Loucy (cell line): ENCODE measurements at regions not wholly inside any gene's neighbourhood (a gene's known extent, or its start where the extent isn't known, plus 50 kb on each side); places are given as distances from the start of the nearest gene placed in this dataset.

Source experiments
- H2AFZ ChIP-seq: fragments of 200-600 bp; sonication (generic); 2 replicates; pipeline ENCODE4 v1.6.0; 2016; ENCODE audit warnings: antibody characterized with exemption, mild to moderate bottlenecking, low read length, moderate library complexity
- H3F3A ChIP-seq: fragments of 200-600 bp; 2 replicates; pipeline ENCODE4 v1.6.0; 2016; ENCODE audit warnings: antibody characterized with exemption, low read depth, mild to moderate bottlenecking
- H3K27me3 ChIP-seq: fragments of 200-600 bp; sonication (generic); 2 replicates; pipeline ENCODE4 v1.6.1; 2014; ENCODE audit warnings: low read length, mild to moderate bottlenecking; ENCODE audit not compliant: insufficient read depth, poor library complexity, severe bottlenecking
- H3K36me3 ChIP-seq: fragments of 200-600 bp; sonication (generic); 2 replicates; pipeline ENCODE4 v1.6.1; 2016; ENCODE audit warnings: low read length; ENCODE audit not compliant: insufficient read depth
- H3K4me1 ChIP-seq: fragments of 200-600 bp; sonication (generic); 2 replicates; pipeline ENCODE4 v1.5.1; 2014; ENCODE audit warnings: low read length, mild to moderate bottlenecking; ENCODE audit not compliant: insufficient read depth, poor library complexity, severe bottlenecking
- H3K4me2 ChIP-seq: fragments of 200-600 bp; sonication (generic); 2 replicates; pipeline ENCODE4 v1.6.0; 2014; ENCODE audit warnings: antibody characterized with exemption, low read length, low read depth, mild to moderate bottlenecking; ENCODE audit not compliant: poor library complexity, severe bottlenecking
- H3K4me3 ChIP-seq: fragments of 200-600 bp; sonication (generic); 2 replicates; pipeline ENCODE4 v1.5.1; 2014; ENCODE audit warnings: low read length, mild to moderate bottlenecking, mixed read lengths; ENCODE audit not compliant: poor library complexity, severe bottlenecking
- H3K79me2 ChIP-seq: fragments of 200-600 bp; sonication (generic); 2 replicates; pipeline ENCODE4 v1.6.1; 2014; ENCODE audit warnings: low read length; ENCODE audit not compliant: insufficient read depth
- H3K9ac ChIP-seq: fragments of 200-600 bp; sonication (generic); 2 replicates; pipeline ENCODE4 v1.6.0; 2014; ENCODE audit warnings: mild to moderate bottlenecking, low read depth, low read length, moderate library complexity; ENCODE audit not compliant: poor library complexity, severe bottlenecking
- H3K9me2 ChIP-seq: fragments of 200-600 bp; sonication (generic); replicated peaks from 2 replicates; pipeline ENCODE4 v1.6.1; 2016; ENCODE audit warnings: low read depth, low read length, mixed read lengths
- H3K9me3 ChIP-seq: fragments of 200-600 bp; sonication (generic); 2 replicates; pipeline ENCODE4 v1.6.1; 2014; ENCODE audit warnings: mild to moderate bottlenecking, antibody characterized with exemption, low read length, low read depth; ENCODE audit not compliant: insufficient read depth
- H4K20me1 ChIP-seq: fragments of 200-600 bp; sonication (generic); 2 replicates; pipeline ENCODE4 v1.6.0; 2014; ENCODE audit warnings: antibody characterized with exemption, low read length, mild to moderate bottlenecking; ENCODE audit not compliant: insufficient read depth, poor library complexity, severe bottlenecking
- EZH2phosphoT487 ChIP-seq: fragments of 200-600 bp; IDR thresholded peaks from 2 replicates; pipeline ENCODE4 v1.6.1; 2018; ENCODE audit warnings: antibody characterized with exemption, mild to moderate bottlenecking, moderate library complexity, borderline replicate concordance
- TF ChIP-seq, protein P1 (sequence below): fragments of 200-600 bp; sonication (generic); conservative IDR thresholded peaks from 2 replicates; pipeline ENCODE4 v1.5.1; 2014; ENCODE audit warnings: mild to moderate bottlenecking, antibody characterized with exemption, low read length

DNA sequence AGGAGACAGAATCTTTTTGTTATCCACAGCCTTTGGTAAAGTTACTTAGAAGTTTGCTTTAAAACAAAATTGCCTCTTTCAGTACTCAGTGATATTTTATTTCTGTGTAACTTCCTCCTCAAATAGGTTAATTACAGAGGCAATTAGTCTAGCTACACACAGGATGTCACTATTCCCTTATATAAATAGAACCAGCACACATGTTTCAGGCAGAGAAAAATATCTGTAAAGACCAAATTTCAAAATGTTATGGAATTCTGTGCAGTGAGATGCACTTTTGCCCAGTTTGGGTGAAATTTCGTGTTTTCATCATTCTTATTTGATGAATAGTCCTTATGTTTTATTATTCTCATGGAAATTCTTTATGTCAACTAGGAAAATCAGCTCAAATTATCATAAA, 410.6 kb upstream of the SOX5 start:
- Histone ChIP-seq H3K36me3 (no peaks in the 10 kb centered on the region), H3K27me3 (no peaks in the 10 kb centered on the region), H3K4me2 (no peak overlapping the region), H3K9me2 (no peaks in the 10 kb centered on the region), H3K9ac (no peak overlapping the region), H4K20me1 (no peaks in the 10 kb centered on the region), H3K4me1 (peaks cover 32% of the 10 kb centered on the region), H3K9me3 (no peaks in the 10 kb centered on the region), H3K4me3 (no peak overlapping the region), H3K79me2 (no peaks in the 10 kb centered on the region), H2AFZ (no peak overlapping the region), H3F3A (no peaks in the 10 kb centered on the region)
- TF ChIP-seq, protein P1, sequence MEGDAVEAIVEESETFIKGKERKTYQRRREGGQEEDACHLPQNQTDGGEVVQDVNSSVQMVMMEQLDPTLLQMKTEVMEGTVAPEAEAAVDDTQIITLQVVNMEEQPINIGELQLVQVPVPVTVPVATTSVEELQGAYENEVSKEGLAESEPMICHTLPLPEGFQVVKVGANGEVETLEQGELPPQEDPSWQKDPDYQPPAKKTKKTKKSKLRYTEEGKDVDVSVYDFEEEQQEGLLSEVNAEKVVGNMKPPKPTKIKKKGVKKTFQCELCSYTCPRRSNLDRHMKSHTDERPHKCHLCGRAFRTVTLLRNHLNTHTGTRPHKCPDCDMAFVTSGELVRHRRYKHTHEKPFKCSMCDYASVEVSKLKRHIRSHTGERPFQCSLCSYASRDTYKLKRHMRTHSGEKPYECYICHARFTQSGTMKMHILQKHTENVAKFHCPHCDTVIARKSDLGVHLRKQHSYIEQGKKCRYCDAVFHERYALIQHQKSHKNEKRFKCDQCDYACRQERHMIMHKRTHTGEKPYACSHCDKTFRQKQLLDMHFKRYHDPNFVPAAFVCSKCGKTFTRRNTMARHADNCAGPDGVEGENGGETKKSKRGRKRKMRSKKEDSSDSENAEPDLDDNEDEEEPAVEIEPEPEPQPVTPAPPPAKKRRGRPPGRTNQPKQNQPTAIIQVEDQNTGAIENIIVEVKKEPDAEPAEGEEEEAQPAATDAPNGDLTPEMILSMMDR: peak; percentile 70
- no peak for TF ChIP-seq EZH2phosphoT487

DNA sequence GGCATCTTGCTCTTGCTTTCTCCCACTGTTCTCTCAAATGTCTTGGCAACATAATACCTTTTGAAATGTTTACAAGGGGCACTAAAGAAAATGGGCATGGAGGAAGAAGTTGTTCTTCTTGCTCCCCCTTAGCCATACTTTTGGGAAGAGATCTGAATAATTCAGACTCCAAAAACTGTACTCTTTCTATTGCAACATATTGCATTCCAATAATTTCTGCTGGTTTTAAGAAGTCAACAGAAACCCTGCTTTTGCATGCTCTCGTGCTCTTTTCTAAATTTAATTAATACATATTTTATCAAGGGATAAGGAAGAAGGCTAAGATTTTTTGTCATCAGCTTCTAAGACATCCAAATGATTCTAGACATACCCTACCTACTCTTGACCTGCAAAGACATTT, 409.9 kb upstream of the SOX5 start:
- H3K4me3 ChIP-seq: no peak overlapping the region
- no peak overlapping the region for H3K9ac ChIP-seq
- H3K9me3 ChIP-seq: no peaks in the 10 kb centered on the region
- H3K27me3 ChIP-seq: no peaks in the 10 kb centered on the region
- H3K79me2 ChIP-seq: no peaks in the 10 kb centered on the region
- H3F3A ChIP-seq: no peaks in the 10 kb centered on the region
- H3K4me2 ChIP-seq: no peak overlapping the region
- H3K4me1 ChIP-seq: peaks cover 32% of the 10 kb centered on the region
- H4K20me1 ChIP-seq: no peaks in the 10 kb centered on the region
- H3K9me2 ChIP-seq: no peaks in the 10 kb centered on the region
- TF ChIP-seq, protein P1: no peak
- TF ChIP-seq EZH2phosphoT487: no peak
- no peaks in the 10 kb centered on the region for H3K36me3 ChIP-seq
- H2AFZ ChIP-seq: no peak overlapping the region

DNA sequence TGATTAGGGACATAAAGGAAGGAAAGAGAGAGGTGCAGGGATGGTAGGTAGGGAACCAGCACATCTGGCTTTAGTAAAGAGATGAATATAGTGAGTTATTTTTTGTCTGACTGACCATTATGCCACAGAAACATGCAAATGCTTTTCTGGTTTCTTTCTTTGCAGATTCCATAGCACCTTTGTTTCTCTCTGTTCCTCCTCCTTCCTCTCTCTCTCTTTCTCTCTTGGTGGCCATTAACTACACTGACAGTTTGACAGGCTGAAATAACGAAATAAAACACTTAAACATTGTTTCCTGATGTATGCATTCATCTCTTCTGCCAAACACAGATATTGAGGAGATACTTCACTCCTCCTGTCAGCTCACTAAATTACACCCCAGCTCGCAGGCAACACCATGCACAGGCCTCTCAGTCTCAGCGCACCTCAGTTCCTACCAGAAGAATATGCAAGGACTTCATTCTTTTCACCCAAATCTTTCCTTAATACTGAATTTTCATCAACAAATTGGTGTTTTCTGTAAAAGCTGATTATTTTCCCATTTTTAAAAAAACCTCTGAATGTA, 406.9 kb upstream of the SOX5 start:
- H3K4me1 ChIP-seq: peaks cover 10% of the 10 kb centered on the region
- no peak overlapping the region for H2AFZ ChIP-seq
- H3K9me3 ChIP-seq: no peaks in the 10 kb centered on the region
- no peak overlapping the region for H3K4me3 ChIP-seq
- H3K79me2 ChIP-seq: no peaks in the 10 kb centered on the region
- no peaks in the 10 kb centered on the region for H3F3A ChIP-seq
- no peaks in the 10 kb centered on the region for H4K20me1 ChIP-seq
- no peaks in the 10 kb centered on the region for H3K36me3 ChIP-seq
- no peaks in the 10 kb centered on the region for H3K27me3 ChIP-seq
- TF ChIP-seq, protein P1: no peak
- no peak for TF ChIP-seq EZH2phosphoT487
- H3K4me2 ChIP-seq: no peak overlapping the region
- H3K9ac ChIP-seq: no peak overlapping the region
- no peaks in the 10 kb centered on the region for H3K9me2 ChIP-seq
